Panc1 (cell line): ENCODE measurements at regions not wholly inside any gene's neighbourhood (a gene's known extent, or its start where the extent isn't known, plus 50 kb on each side); places are given as distances from the start of the nearest gene placed in this dataset.
"Not testable (repeated sequence)": the region's sequence is repeated elsewhere in the genome, so short reads cannot be mapped to it uniquely, and the experiment has no call there.

ENCODE experiments used
- ATAC-seq: fragments of 200-7000 bp; cut with Tn5 transposase; 2 replicates; pipeline ENCODE4 v1.9.1; 2020; ENCODE audit warnings: mild to moderate bottlenecking, moderate library complexity
- BruUV-seq: library from RNA; stranded (reverse); fragments of 400-500 nt; replicated peaks from 2 replicates; lab custom pipeline; 2021; lab: Mats Ljungman, UMichigan
- CTCF ChIA-PET: fragments of 300-600 bp; sonication (Branson Sonifier 250); formaldehyde crosslinking; loops from one replicate; lab custom pipeline; 2022; ENCODE audit warnings: antibody characterized with exemption; lab: Charles Lee
- POLR2A ChIA-PET: fragments of 300-600 bp; sonication (Branson Sonifier 250); formaldehyde crosslinking; loops from one replicate; lab custom pipeline; 2022; ENCODE audit warnings: antibody characterized with exemption; lab: Charles Lee
- DNase-seq: peaks from one replicate; pipeline ENCODE4 v3.0.0-alpha.2; 2010; ENCODE audit warnings: low read depth, low spot score
- H3K27ac ChIP-seq: 2 replicates; pipeline ENCODE4 v1.5.1; 2011; ENCODE audit warnings: mild to moderate bottlenecking, low read length, inconsistent platforms
- H3K27me3 ChIP-seq: fragments of 200-500 bp; sonication (Bioruptor generic); 2 replicates; pipeline ENCODE4 v1.6.0; 2014; ENCODE audit warnings: low read length, inconsistent platforms; ENCODE audit not compliant: control insufficient read depth, insufficient read depth
- H3K36me3 ChIP-seq: fragments of 200-500 bp; sonication (Bioruptor generic); 2 replicates; pipeline ENCODE4 v1.5.1; 2014; ENCODE audit warnings: inconsistent platforms, mild to moderate bottlenecking, low read length, moderate library complexity; ENCODE audit not compliant: control insufficient read depth, insufficient read depth
- H3K4me1 ChIP-seq: 2 replicates; pipeline ENCODE4 v1.5.1; 2011; ENCODE audit warnings: inconsistent platforms, mild to moderate bottlenecking, low read length, moderate library complexity; ENCODE audit not compliant: control insufficient read depth, insufficient read depth
- H3K4me3 ChIP-seq, 2 experiments: 2 replicates each; pipeline ENCODE4 v1.5.1; 2011 to 2012; ENCODE audit warnings: low read depth in 2 of 2, low read length in 2 of 2, mild to moderate bottlenecking in 2 of 2, inconsistent platforms in 1 of 2, moderate library complexity in 1 of 2
- H3K9me3 ChIP-seq: fragments of 200-500 bp; sonication (Bioruptor generic); 2 replicates; pipeline ENCODE4 v1.5.1; 2014; ENCODE audit warnings: low read depth, mild to moderate bottlenecking, inconsistent platforms, low read length, moderate library complexity; ENCODE audit not compliant: control insufficient read depth, insufficient read depth
- POLR2AphosphoS5 ChIP-seq: IDR thresholded peaks from 2 replicates; pipeline ENCODE4 v1.6.1; 2012; ENCODE audit warnings: mild to moderate bottlenecking, low read depth, low read length, moderate library complexity
- SIN3A ChIP-seq: IDR thresholded peaks from 2 replicates; pipeline ENCODE4 v1.6.1; 2012; ENCODE audit warnings: low read depth, mild to moderate bottlenecking, low read length, moderate library complexity, borderline replicate concordance; ENCODE audit not compliant: insufficient read depth
- TCF7L2 ChIP-seq: IDR thresholded peaks from 2 replicates; pipeline ENCODE4 v1.6.1; 2011; ENCODE audit warnings: mild to moderate bottlenecking, low read depth, low read length, inconsistent platforms
- in situ Hi-C: cut with HindIII; loops from 2 replicates; pipeline ENCODE4 v1.10.0; 2016; ENCODE audit warnings: low sequenced_read_pairs, low pct_unique_long_range_greater_than_20kb
- intact Hi-C: fragments of 100-400 bp; cut with micrococcal nuclease; formaldehyde crosslinking; loops from one replicate; pipeline ENCODE4 v1.10.0; 2022; ENCODE audit not compliant: unreplicated experiment
- TF ChIP-seq, protein P1 (sequence below): fragments of 450-650 bp; IDR thresholded peaks from 2 replicates; pipeline ENCODE4 v1.5.1; 2017; ENCODE audit warnings: mild to moderate bottlenecking
- TF ChIP-seq, protein P2 (sequence below), 2 experiments: IDR thresholded peaks; 2 replicates each; pipeline ENCODE4 v1.6.1; 2011 to 2012; ENCODE audit warnings: low read depth in 2 of 2, control low read depth in 1 of 2, low read length in 1 of 2, mild to moderate bottlenecking in 1 of 2, moderate library complexity in 1 of 2; ENCODE audit not compliant: insufficient read depth in 1 of 2

DNA sequence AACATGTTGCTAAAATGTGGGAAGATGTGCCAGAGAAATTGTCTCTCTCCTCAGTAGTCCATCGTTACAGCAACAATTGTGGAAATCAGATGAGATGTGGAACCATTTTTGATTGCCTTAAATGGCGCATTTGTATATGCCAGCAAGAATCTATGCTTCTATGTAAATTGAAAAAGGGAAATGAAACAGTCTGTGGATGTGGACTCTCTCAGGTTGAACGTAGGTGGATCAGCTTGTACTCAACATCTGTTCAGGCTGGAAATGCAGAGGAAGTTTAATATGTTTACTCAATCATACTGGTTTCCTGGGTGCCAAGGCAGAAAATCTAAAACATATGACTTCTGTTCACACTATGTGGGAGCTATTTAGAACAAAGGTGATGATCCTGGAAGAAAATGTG is 490.7 kb upstream of the ZNF337 start:
- H3K36me3 ChIP-seq, CTCF ChIA-PET, H3K27ac ChIP-seq, H3K27me3 ChIP-seq, ATAC-seq, H3K9me3 ChIP-seq, H3K4me1 ChIP-seq, in situ Hi-C loops, intact Hi-C loops, H3K4me3 ChIP-seq, POLR2A ChIA-PET, DNase-seq, BruUV-seq: not testable (repeated sequence)

DNA sequence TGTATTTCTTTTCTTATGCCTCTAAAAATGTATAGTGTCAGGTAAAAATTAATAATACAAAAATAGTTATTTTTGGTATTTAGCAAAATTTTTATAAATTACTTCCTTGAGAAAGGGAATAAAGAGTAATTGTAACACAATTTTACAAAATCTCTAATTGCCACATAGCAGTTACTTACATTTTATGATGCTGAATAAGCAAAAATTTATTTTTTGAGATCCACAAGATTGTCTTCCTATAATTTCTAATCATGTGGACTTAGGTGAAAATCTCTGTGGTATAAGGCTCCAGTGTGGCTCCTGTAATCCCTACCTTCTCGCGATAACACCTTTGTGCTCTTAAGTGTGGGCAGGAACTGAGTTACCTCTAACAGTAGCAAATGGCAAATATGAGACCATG is 487.1 kb upstream of the ZNF337 start:
- H3K9me3 ChIP-seq, H3K4me3 ChIP-seq, H3K27ac ChIP-seq, ATAC-seq, H3K4me1 ChIP-seq, CTCF ChIA-PET, intact Hi-C loops, POLR2A ChIA-PET, in situ Hi-C loops, BruUV-seq, H3K27me3 ChIP-seq, DNase-seq, H3K36me3 ChIP-seq: not testable (repeated sequence)

DNA sequence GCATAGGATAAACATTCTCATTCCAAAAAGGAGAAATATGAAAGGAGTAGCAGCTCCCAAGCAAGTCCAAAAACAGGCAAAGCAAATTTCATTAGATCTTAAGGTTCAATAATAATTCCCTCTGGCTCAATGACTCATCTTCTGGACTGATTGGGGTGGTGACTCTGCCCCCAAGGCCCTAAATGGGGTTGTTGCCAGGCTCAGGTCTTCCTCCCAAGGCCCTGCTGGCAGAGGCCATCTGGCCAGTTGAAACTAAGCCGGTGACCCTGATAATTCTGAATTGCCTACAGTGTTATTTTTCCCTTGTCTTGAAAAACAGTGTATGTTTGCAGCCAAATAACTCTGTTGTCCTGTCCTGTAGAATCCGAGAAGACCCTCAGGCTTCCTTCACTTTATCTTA is 484.7 kb upstream of the ZNF337 start:
- intact Hi-C loops, ATAC-seq, H3K27ac ChIP-seq, H3K4me3 ChIP-seq, in situ Hi-C loops, H3K4me1 ChIP-seq, H3K27me3 ChIP-seq, POLR2A ChIA-PET, DNase-seq, H3K36me3 ChIP-seq, BruUV-seq, CTCF ChIA-PET, H3K9me3 ChIP-seq: not testable (repeated sequence)

DNA sequence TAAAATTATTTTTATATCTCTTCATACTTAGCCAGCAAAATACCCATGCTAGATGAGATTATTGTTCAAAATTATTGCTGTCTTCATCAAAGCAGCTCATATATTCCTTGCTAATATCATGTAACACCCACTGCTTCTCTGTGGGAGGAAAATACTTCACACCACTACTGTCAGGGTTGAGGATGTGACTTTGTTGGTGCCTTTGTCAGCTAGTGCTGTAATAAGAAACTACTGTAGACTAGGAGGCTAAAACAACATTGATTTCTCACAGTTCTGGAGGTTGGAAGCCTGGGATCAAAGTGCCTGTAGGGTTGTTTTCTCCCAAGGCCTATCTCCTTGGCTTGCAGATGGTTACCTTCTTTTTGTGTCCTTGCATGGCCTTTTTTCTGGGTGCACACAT is 475.2 kb upstream of the ZNF337 start:
- H3K4me1 ChIP-seq, ATAC-seq, H3K27ac ChIP-seq, H3K9me3 ChIP-seq, DNase-seq, in situ Hi-C loops, BruUV-seq, intact Hi-C loops, H3K36me3 ChIP-seq, CTCF ChIA-PET, H3K27me3 ChIP-seq, POLR2A ChIA-PET, H3K4me3 ChIP-seq: not testable (repeated sequence)

DNA sequence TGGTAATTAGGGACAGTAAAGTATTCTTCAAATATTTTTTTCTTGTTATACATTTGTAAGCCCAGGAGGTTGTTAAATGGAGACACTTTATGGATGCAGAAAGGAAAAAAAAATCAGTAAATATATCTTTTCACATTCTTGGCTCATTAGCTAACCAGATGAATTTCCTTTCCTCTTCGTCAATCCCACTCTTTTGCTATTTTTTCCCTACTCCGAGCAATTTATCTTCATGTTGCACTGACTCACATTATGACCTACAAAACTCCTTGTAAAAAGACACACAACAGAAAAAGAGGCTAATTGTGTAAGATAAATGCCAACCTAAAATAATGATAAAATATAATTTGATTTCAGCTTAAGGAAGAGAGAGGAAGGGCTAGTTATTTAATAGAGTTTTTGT is 472.9 kb upstream of the ZNF337 start:
- H3K27ac ChIP-seq, result no peak overlapping the region
- ATAC-seq (no peak), DNase-seq (no peak)
- no peaks in the 10 kb centered on the region for H3K36me3 ChIP-seq
- no TSS peak for BruUV-seq
- in situ Hi-C loops (no loop called here), intact Hi-C loops (no loop called here)
- no peaks in the 10 kb centered on the region for H3K27me3 ChIP-seq
- POLR2A ChIA-PET, result no interaction called here
- no peaks in the 10 kb centered on the region for H3K9me3 ChIP-seq
- CTCF ChIA-PET, result no interaction called here
- no peak overlapping the region for H3K4me3 ChIP-seq
- H3K4me1 ChIP-seq, result no peaks in the 10 kb centered on the region
- no peak for TF ChIP-seq TCF7L2
- TF ChIP-seq, protein P1, sequence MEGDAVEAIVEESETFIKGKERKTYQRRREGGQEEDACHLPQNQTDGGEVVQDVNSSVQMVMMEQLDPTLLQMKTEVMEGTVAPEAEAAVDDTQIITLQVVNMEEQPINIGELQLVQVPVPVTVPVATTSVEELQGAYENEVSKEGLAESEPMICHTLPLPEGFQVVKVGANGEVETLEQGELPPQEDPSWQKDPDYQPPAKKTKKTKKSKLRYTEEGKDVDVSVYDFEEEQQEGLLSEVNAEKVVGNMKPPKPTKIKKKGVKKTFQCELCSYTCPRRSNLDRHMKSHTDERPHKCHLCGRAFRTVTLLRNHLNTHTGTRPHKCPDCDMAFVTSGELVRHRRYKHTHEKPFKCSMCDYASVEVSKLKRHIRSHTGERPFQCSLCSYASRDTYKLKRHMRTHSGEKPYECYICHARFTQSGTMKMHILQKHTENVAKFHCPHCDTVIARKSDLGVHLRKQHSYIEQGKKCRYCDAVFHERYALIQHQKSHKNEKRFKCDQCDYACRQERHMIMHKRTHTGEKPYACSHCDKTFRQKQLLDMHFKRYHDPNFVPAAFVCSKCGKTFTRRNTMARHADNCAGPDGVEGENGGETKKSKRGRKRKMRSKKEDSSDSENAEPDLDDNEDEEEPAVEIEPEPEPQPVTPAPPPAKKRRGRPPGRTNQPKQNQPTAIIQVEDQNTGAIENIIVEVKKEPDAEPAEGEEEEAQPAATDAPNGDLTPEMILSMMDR, result no peak
- no peak for TF ChIP-seq POLR2AphosphoS5
- TF ChIP-seq, protein P2, sequence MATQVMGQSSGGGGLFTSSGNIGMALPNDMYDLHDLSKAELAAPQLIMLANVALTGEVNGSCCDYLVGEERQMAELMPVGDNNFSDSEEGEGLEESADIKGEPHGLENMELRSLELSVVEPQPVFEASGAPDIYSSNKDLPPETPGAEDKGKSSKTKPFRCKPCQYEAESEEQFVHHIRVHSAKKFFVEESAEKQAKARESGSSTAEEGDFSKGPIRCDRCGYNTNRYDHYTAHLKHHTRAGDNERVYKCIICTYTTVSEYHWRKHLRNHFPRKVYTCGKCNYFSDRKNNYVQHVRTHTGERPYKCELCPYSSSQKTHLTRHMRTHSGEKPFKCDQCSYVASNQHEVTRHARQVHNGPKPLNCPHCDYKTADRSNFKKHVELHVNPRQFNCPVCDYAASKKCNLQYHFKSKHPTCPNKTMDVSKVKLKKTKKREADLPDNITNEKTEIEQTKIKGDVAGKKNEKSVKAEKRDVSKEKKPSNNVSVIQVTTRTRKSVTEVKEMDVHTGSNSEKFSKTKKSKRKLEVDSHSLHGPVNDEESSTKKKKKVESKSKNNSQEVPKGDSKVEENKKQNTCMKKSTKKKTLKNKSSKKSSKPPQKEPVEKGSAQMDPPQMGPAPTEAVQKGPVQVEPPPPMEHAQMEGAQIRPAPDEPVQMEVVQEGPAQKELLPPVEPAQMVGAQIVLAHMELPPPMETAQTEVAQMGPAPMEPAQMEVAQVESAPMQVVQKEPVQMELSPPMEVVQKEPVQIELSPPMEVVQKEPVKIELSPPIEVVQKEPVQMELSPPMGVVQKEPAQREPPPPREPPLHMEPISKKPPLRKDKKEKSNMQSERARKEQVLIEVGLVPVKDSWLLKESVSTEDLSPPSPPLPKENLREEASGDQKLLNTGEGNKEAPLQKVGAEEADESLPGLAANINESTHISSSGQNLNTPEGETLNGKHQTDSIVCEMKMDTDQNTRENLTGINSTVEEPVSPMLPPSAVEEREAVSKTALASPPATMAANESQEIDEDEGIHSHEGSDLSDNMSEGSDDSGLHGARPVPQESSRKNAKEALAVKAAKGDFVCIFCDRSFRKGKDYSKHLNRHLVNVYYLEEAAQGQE (IDR thresholded peaks at IDR 0.05; ENCODE audit: insufficient read depth in 1 of 2, low read depth in 2 of 2, low read length in 1 of 2), result no peak
- TF ChIP-seq SIN3A, result no peak
